ENCODE measurements at regions not wholly inside any gene's neighbourhood (a gene's known extent, or its start where the extent isn't known, plus 50 kb on each side); places are given as distances from the start of the nearest gene placed in this dataset.

GRCh38 chr5:66529704-66530103 lies 66.5 kb upstream of the MAST4 start:
- TF ChIP-seq, protein P1, sequence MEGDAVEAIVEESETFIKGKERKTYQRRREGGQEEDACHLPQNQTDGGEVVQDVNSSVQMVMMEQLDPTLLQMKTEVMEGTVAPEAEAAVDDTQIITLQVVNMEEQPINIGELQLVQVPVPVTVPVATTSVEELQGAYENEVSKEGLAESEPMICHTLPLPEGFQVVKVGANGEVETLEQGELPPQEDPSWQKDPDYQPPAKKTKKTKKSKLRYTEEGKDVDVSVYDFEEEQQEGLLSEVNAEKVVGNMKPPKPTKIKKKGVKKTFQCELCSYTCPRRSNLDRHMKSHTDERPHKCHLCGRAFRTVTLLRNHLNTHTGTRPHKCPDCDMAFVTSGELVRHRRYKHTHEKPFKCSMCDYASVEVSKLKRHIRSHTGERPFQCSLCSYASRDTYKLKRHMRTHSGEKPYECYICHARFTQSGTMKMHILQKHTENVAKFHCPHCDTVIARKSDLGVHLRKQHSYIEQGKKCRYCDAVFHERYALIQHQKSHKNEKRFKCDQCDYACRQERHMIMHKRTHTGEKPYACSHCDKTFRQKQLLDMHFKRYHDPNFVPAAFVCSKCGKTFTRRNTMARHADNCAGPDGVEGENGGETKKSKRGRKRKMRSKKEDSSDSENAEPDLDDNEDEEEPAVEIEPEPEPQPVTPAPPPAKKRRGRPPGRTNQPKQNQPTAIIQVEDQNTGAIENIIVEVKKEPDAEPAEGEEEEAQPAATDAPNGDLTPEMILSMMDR (IDR thresholded peaks at IDR 0.05): no peak
- no peak overlapping the region for H3K27ac Mint-ChIP-seq
- no peak for ATAC-seq (ENCODE audit: poor library complexity)
- no peak overlapping the region for H3K4me3 ChIP-seq (ENCODE audit: low read length)
- ChIA-PET POLR2A (no interaction called here), CTCF (no interaction called here)
- no peak overlapping the region for H3K27ac ChIP-seq (ENCODE audit: low read depth in 1 of 2, low read length in 2 of 2)
- no peaks in the 10 kb centered on the region for H3K9me3 ChIP-seq (ENCODE audit: control insufficient read depth in 1 of 2, insufficient read depth in 1 of 2, low read length in 2 of 2)
- H3K4me3 Mint-ChIP-seq: no peak overlapping the region
- H3K27me3 ChIP-seq (ENCODE audit: control insufficient read depth in 1 of 2, insufficient read depth in 2 of 2, low read length in 2 of 2): no peaks in the 10 kb centered on the region
- H3K4me1 ChIP-seq (ENCODE audit: insufficient read depth, low read length): no peaks in the 10 kb centered on the region
- no peaks in the 10 kb centered on the region for H3K36me3 Mint-ChIP-seq (ENCODE audit: low read depth)
- no peak for DNase-seq
- no peaks in the 10 kb centered on the region for H3K36me3 ChIP-seq (ENCODE audit: insufficient read depth, low read length)
- H3K4me1 Mint-ChIP-seq (ENCODE audit: low read depth): no peaks in the 10 kb centered on the region
- intact Hi-C loops (cut with DNase I, micrococcal nuclease): no loop called here
- no peaks in the 10 kb centered on the region for H3K9me3 Mint-ChIP-seq
- H3K27me3 Mint-ChIP-seq: peaks cover 7% of the 10 kb centered on the region

DNA sequence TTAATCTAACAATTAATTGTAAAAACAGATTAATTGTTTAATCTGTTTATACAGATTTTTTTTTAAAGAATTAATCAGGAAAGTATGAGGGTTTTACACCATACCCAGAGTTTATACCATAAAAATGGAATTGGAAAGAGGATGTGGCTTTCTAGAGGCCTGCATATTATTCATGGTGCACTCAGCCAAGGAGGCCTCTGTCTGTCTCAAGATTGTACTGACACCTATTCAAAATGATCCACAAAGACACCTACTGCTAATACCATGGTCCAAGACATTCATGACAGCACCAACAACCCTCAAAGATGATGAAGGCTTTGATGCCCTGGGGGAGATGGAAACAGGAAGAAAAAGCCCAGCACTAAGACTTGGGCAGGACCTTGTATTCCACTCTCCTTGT lies 58.1 kb upstream of the MAST4 start:
- Mint-ChIP-seq H3K9me3 (no peaks in the 10 kb centered on the region), H3K4me3 (no peak overlapping the region)

GRCh38 chr5:66538531-66538930 lies 57.7 kb upstream of the MAST4 start:
- intact Hi-C loops (cut with DNase I, micrococcal nuclease): no loop called here
- H3K27me3 ChIP-seq (ENCODE audit: control insufficient read depth in 1 of 2, insufficient read depth in 2 of 2, low read length in 2 of 2): no peaks in the 10 kb centered on the region
- peaks cover 9% of the 10 kb centered on the region for H3K27me3 Mint-ChIP-seq
- H3K36me3 ChIP-seq (ENCODE audit: insufficient read depth, low read length): no peaks in the 10 kb centered on the region
- CTCF ChIA-PET: no interaction called here
- H3K4me3 ChIP-seq (ENCODE audit: low read length): no peak overlapping the region
- H3K4me1 ChIP-seq (ENCODE audit: insufficient read depth, low read length): no peaks in the 10 kb centered on the region
- TF ChIP-seq, protein P1 (IDR thresholded peaks at IDR 0.05): no peak
- H3K27ac Mint-ChIP-seq: no peak overlapping the region
- H3K27ac ChIP-seq (ENCODE audit: low read depth in 1 of 2, low read length in 2 of 2): no peak overlapping the region
- H3K9me3 ChIP-seq (ENCODE audit: control insufficient read depth in 1 of 2, insufficient read depth in 1 of 2, low read length in 2 of 2): no peaks in the 10 kb centered on the region
- no peak overlapping the region for H3K4me3 Mint-ChIP-seq
- POLR2A ChIA-PET: no interaction called here
- ATAC-seq (ENCODE audit: poor library complexity): no peak
- H3K4me1 Mint-ChIP-seq (ENCODE audit: low read depth): no peaks in the 10 kb centered on the region
- no peaks in the 10 kb centered on the region for H3K36me3 Mint-ChIP-seq (ENCODE audit: low read depth)
- no peak for DNase-seq
- no peaks in the 10 kb centered on the region for H3K9me3 Mint-ChIP-seq

More for the DNA sequence above, 58.1 kb upstream of the MAST4 start:
- H3K4me1 Mint-ChIP-seq (ENCODE audit: low read depth): no peaks in the 10 kb centered on the region
- ATAC-seq (ENCODE audit: poor library complexity): no peak
- TF ChIP-seq, protein P1 (IDR thresholded peaks at IDR 0.05): no peak
- no peaks in the 10 kb centered on the region for H3K36me3 ChIP-seq (ENCODE audit: insufficient read depth, low read length)
- no peaks in the 10 kb centered on the region for H3K27me3 ChIP-seq (ENCODE audit: control insufficient read depth in 1 of 2, insufficient read depth in 2 of 2, low read length in 2 of 2)
- CTCF ChIA-PET: no interaction called here
- H3K36me3 Mint-ChIP-seq (ENCODE audit: low read depth): no peaks in the 10 kb centered on the region
- H3K27ac Mint-ChIP-seq: no peak overlapping the region
- intact Hi-C loops (cut with DNase I, micrococcal nuclease): no loop called here
- H3K27ac ChIP-seq (ENCODE audit: low read depth in 1 of 2, low read length in 2 of 2): no peak overlapping the region
- no peaks in the 10 kb centered on the region for H3K4me1 ChIP-seq (ENCODE audit: insufficient read depth, low read length)
- no peak overlapping the region for H3K4me3 ChIP-seq (ENCODE audit: low read length)
- peaks cover 9% of the 10 kb centered on the region for H3K27me3 Mint-ChIP-seq
- H3K9me3 ChIP-seq (ENCODE audit: control insufficient read depth in 1 of 2, insufficient read depth in 1 of 2, low read length in 2 of 2): no peaks in the 10 kb centered on the region
- POLR2A ChIA-PET: no interaction called here
- no peak for DNase-seq
